Neural cell (in vitro differentiated cells): ENCODE measurements at regions not wholly inside any gene's neighbourhood (a gene's known extent, or its start where the extent isn't known, plus 50 kb on each side); places are given as distances from the start of the nearest gene placed in this dataset.

ENCODE experiments used
- H2AFZ ChIP-seq: fragments of 200-600, 300-800 bp; sonication (generic), shearing (Covaris generic); 2 replicates; pipeline ENCODE4 v1.6.0; 2014; ENCODE audit warnings: low read depth, mild to moderate bottlenecking, antibody characterized with exemption, low read length, moderate library complexity
- H3F3A ChIP-seq: fragments of 200-600 bp; shearing (Covaris generic); 2 replicates; pipeline ENCODE4 v1.6.1; 2016; ENCODE audit warnings: mild to moderate bottlenecking, moderate library complexity, mixed read lengths, antibody characterized with exemption, low read length; ENCODE audit not compliant: insufficient read depth, poor library complexity, severe bottlenecking
- H3K27ac ChIP-seq: fragments of 200-600, 300-800 bp; sonication (generic), shearing (Covaris generic); 2 replicates; pipeline ENCODE4 v1.5.1; 2014; ENCODE audit warnings: mild to moderate bottlenecking, low read length, moderate library complexity
- H3K27me3 ChIP-seq: fragments of 300-800, 200-600 bp; sonication (generic), shearing (Covaris generic); 2 replicates; pipeline ENCODE4 v1.6.0; 2014; ENCODE audit warnings: mild to moderate bottlenecking, low read depth, low read length, moderate library complexity; ENCODE audit not compliant: insufficient read depth
- H3K36me3 ChIP-seq: fragments of 300-800, 200-600 bp; sonication (generic), shearing (Covaris generic); 2 replicates; pipeline ENCODE4 v1.5.1; 2014; ENCODE audit warnings: mild to moderate bottlenecking, antibody characterized with exemption, low read length, moderate library complexity; ENCODE audit not compliant: insufficient read depth
- H3K4me2 ChIP-seq: fragments of 300-800, 200-600 bp; sonication (generic), shearing (Covaris generic); 2 replicates; pipeline ENCODE4 v1.6.0; 2014; ENCODE audit warnings: mild to moderate bottlenecking, low read length
- H3K4me3 ChIP-seq: fragments of 300-800, 200-600 bp; sonication (generic), shearing (Covaris generic); 2 replicates; pipeline ENCODE4 v1.5.1; 2014; ENCODE audit warnings: mild to moderate bottlenecking, low read length, moderate library complexity
- H3K79me2 ChIP-seq: fragments of 200-600 bp; shearing (Covaris generic); replicated peaks from 2 replicates; pipeline ENCODE4 v1.6.0; 2014; ENCODE audit warnings: mild to moderate bottlenecking, low read length, moderate library complexity; ENCODE audit not compliant: insufficient read depth
- H3K9ac ChIP-seq: fragments of 300-800, 200-600 bp; sonication (generic), shearing (Covaris generic); 2 replicates; pipeline ENCODE4 v1.6.1; 2016; ENCODE audit warnings: mild to moderate bottlenecking, low read length, mixed read lengths
- H3K9me2 ChIP-seq: fragments of 200-600 bp; shearing (Covaris generic); 2 replicates; pipeline ENCODE4 v1.6.1; 2016; ENCODE audit warnings: mild to moderate bottlenecking, low read length, mixed read lengths; ENCODE audit not compliant: insufficient read depth
- H3K9me3 ChIP-seq: fragments of 200-600, 300-800 bp; sonication (generic), shearing (Covaris generic); 2 replicates; pipeline ENCODE4 v1.6.1; 2016; ENCODE audit warnings: mild to moderate bottlenecking, mixed run types, low read length, moderate library complexity, mixed read lengths
- H4K20me1 ChIP-seq: fragments of 200-600 bp; shearing (Covaris generic); 2 replicates; pipeline ENCODE4 v1.6.1; 2016; ENCODE audit warnings: mild to moderate bottlenecking, mixed run types; ENCODE audit not compliant: insufficient read depth
- EP300 ChIP-seq: fragments of 450-650 bp; conservative IDR thresholded peaks from 2 replicates; pipeline ENCODE4 v1.6.1; 2014; ENCODE audit warnings: antibody characterized with exemption, mild to moderate bottlenecking, moderate library complexity; ENCODE audit not compliant: poor library complexity, severe bottlenecking
- EZH2 ChIP-seq: fragments of 200-600, 300-800 bp; shearing (Covaris generic), sonication (generic); IDR thresholded peaks from 2 replicates; pipeline ENCODE4 v1.6.1; 2014; ENCODE audit warnings: antibody characterized with exemption, low read length, borderline replicate concordance, mild to moderate bottlenecking; ENCODE audit not compliant: insufficient read depth, poor library complexity, severe bottlenecking
- MXI1 ChIP-seq: fragments of 450-650 bp; conservative IDR thresholded peaks from 2 replicates; pipeline ENCODE4 v1.6.1; 2014; ENCODE audit warnings: antibody characterized with exemption, mild to moderate bottlenecking; ENCODE audit not compliant: poor library complexity, severe bottlenecking
- POLR2AphosphoS5 ChIP-seq: IDR thresholded peaks from 2 replicates; pipeline ENCODE4 v1.6.1; 2012
- RAD21 ChIP-seq: fragments of 450-650 bp; conservative IDR thresholded peaks from 2 replicates; pipeline ENCODE4 v1.6.1; 2014; ENCODE audit warnings: antibody characterized with exemption, mild to moderate bottlenecking, moderate library complexity
- SMC3 ChIP-seq: fragments of 450-650 bp; conservative IDR thresholded peaks from 2 replicates; pipeline ENCODE4 v1.6.1; 2014; ENCODE audit warnings: antibody characterized with exemption, mild to moderate bottlenecking, moderate library complexity; ENCODE audit not compliant: poor library complexity
- TAF1 ChIP-seq: IDR thresholded peaks from 2 replicates; pipeline ENCODE4 v1.6.1; 2012; ENCODE audit warnings: low read depth
- TF ChIP-seq, protein P1 (sequence below): fragments of 450-650 bp; IDR thresholded peaks from 2 replicates; pipeline ENCODE4 v1.5.1; 2014; ENCODE audit warnings: antibody characterized with exemption, mild to moderate bottlenecking, moderate library complexity; ENCODE audit not compliant: poor library complexity, severe bottlenecking
- TF ChIP-seq, protein P2 (sequence below): IDR thresholded peaks from 2 replicates; pipeline ENCODE4 v1.6.1; 2012; ENCODE audit warnings: borderline replicate concordance

DNA sequence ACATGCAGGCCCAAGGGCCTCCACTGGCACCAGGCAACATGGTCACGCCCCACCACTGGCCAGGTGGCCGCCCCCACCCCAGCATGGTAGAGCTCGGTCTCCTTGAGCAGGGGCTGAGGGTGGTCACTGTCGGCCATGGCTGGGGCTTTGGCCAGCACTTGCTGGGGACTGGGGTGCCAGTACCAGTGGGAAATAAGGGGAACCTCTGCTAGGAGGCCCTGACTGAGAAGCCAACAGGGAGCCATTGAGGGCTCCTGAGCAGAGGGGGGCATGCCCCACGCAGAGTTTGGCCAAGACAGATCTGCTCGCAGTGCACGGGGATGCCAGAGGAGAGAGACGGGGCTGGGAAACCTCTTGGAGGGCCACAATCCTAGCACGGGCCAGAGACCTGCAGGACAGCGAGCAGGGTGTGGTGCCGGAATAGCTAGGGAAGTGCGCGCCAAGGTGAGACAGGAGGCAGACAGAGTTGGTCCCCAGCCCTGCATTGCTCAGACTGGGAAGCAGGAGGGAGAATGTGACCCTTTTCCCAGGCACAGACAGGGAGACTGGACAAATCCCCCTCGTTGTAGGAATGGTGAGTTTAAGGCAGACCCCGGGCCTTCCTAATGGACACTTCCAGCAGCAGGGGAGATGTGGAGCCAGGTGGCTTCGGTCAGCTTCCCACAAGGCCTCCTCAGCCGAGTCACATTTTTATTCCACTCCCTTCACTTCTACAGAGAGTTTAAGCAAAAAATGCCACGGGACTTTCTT is 179.0 kb upstream of the CST7 start:
- Histone ChIP-seq H4K20me1 (no peaks in the 10 kb centered on the region), H3K4me3 (no peak overlapping the region), H2AFZ (no peak overlapping the region), H3K36me3 (no peaks in the 10 kb centered on the region), H3K9me2 (no peaks in the 10 kb centered on the region), H3K9me3 (no peaks in the 10 kb centered on the region), H3K27ac (no peak overlapping the region), H3K27me3 (no peaks in the 10 kb centered on the region), H3K9ac (no peak overlapping the region), H3F3A (no peaks in the 10 kb centered on the region), H3K79me2 (no peaks in the 10 kb centered on the region), H3K4me2 (no peak overlapping the region)
- TF ChIP-seq, protein P1, sequence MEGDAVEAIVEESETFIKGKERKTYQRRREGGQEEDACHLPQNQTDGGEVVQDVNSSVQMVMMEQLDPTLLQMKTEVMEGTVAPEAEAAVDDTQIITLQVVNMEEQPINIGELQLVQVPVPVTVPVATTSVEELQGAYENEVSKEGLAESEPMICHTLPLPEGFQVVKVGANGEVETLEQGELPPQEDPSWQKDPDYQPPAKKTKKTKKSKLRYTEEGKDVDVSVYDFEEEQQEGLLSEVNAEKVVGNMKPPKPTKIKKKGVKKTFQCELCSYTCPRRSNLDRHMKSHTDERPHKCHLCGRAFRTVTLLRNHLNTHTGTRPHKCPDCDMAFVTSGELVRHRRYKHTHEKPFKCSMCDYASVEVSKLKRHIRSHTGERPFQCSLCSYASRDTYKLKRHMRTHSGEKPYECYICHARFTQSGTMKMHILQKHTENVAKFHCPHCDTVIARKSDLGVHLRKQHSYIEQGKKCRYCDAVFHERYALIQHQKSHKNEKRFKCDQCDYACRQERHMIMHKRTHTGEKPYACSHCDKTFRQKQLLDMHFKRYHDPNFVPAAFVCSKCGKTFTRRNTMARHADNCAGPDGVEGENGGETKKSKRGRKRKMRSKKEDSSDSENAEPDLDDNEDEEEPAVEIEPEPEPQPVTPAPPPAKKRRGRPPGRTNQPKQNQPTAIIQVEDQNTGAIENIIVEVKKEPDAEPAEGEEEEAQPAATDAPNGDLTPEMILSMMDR: no peak
- no peak for TF ChIP-seq EP300
- no peak for TF ChIP-seq TAF1
- TF ChIP-seq RAD21: no peak
- TF ChIP-seq, protein P2, sequence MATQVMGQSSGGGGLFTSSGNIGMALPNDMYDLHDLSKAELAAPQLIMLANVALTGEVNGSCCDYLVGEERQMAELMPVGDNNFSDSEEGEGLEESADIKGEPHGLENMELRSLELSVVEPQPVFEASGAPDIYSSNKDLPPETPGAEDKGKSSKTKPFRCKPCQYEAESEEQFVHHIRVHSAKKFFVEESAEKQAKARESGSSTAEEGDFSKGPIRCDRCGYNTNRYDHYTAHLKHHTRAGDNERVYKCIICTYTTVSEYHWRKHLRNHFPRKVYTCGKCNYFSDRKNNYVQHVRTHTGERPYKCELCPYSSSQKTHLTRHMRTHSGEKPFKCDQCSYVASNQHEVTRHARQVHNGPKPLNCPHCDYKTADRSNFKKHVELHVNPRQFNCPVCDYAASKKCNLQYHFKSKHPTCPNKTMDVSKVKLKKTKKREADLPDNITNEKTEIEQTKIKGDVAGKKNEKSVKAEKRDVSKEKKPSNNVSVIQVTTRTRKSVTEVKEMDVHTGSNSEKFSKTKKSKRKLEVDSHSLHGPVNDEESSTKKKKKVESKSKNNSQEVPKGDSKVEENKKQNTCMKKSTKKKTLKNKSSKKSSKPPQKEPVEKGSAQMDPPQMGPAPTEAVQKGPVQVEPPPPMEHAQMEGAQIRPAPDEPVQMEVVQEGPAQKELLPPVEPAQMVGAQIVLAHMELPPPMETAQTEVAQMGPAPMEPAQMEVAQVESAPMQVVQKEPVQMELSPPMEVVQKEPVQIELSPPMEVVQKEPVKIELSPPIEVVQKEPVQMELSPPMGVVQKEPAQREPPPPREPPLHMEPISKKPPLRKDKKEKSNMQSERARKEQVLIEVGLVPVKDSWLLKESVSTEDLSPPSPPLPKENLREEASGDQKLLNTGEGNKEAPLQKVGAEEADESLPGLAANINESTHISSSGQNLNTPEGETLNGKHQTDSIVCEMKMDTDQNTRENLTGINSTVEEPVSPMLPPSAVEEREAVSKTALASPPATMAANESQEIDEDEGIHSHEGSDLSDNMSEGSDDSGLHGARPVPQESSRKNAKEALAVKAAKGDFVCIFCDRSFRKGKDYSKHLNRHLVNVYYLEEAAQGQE: no peak
- TF ChIP-seq EZH2: no peak
- no peak for TF ChIP-seq POLR2AphosphoS5
- TF ChIP-seq SMC3: no peak
- no peak for TF ChIP-seq MXI1

DNA sequence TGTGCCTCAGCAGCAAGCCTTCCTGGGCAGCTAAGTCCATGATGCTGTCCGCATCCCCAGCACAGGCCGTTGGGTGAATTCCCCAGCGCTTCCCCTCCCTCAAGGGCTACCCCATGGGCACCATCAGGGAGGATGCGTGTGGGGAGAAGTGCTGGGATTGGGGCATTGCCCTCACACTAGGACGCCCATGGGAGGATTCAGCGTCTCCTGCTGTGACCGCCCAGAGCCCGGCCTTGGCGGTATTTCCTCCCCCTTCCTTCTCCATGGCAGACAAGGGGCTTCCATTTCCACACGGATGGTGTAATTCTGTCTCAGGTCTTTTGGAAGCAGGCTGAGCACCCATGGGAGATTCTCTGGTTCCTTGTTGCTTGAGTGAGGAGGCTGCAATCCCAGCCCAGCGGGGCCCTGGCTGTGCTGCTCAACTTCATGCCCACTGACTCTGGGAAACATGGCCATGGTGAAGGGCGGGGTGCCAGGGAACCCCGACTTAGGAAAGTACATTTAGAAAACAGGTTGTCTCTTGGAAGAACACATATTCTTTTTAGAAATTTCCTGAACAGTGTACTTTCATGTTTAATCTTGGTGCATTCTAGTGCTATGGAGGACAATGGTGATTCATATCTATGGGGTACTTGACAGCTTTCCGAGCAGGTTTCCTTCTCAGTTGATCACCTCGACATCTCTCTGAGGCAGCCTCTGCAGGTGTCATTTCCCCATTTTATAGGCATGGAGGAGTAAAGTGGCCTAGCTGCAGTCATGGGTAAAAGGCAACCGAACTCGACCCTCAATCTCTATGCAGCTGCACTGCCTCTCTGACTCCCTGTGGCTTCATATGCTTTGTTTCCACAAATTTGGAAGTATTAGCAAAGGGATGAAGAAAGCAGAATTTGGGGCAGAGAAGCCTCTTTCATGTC is 178.2 kb upstream of the CST7 start:
- no peaks in the 10 kb centered on the region for H3K27me3 ChIP-seq

More for the DNA sequence above, 178.2 kb upstream of the CST7 start:
- Histone ChIP-seq H3K4me2 (no peak overlapping the region), H3K27ac (no peak overlapping the region), H2AFZ (no peak overlapping the region), H3K9me3 (no peaks in the 10 kb centered on the region), H3K9me2 (no peaks in the 10 kb centered on the region), H3K36me3 (no peaks in the 10 kb centered on the region), H4K20me1 (no peaks in the 10 kb centered on the region), H3K4me3 (no peak overlapping the region), H3F3A (no peaks in the 10 kb centered on the region), H3K79me2 (no peaks in the 10 kb centered on the region), H3K9ac (no peak overlapping the region)
- TF ChIP-seq, protein P1: no peak
- no peak for TF ChIP-seq TAF1
- no peak for TF ChIP-seq MXI1
- no peak for TF ChIP-seq EP300
- no peak for TF ChIP-seq SMC3
- TF ChIP-seq EZH2: no peak
- TF ChIP-seq POLR2AphosphoS5: no peak
- no peak for TF ChIP-seq RAD21
- TF ChIP-seq, protein P2: no peak
